ENCODE measurements at regions not wholly inside any gene's neighbourhood (a gene's known extent, or its start where the extent isn't known, plus 50 kb on each side); places are given as distances from the start of the nearest gene placed in this dataset.

- no peak for DNase-seq (ENCODE audit: low read depth)
- TF ChIP-seq CTCF (conservative IDR thresholded peaks at IDR 0.05; ENCODE audit: low read depth, low read length): no peak
- H3K4me3 ChIP-seq (ENCODE audit: low read depth, low read length): no peak overlapping the region
Observed at GRCh38 chr3:117745516-117745915, 1035.9 kb downstream of the TUSC7 start.

- no peak for TF ChIP-seq CTCF (conservative IDR thresholded peaks at IDR 0.05; ENCODE audit: low read depth, low read length)
- H3K4me3 ChIP-seq (ENCODE audit: low read depth, low read length): no peak overlapping the region
- DNase-seq (ENCODE audit: low read depth): no peak
Observed at GRCh38 chr3:117746066-117746465, 1036.5 kb downstream of the TUSC7 start.

DNA sequence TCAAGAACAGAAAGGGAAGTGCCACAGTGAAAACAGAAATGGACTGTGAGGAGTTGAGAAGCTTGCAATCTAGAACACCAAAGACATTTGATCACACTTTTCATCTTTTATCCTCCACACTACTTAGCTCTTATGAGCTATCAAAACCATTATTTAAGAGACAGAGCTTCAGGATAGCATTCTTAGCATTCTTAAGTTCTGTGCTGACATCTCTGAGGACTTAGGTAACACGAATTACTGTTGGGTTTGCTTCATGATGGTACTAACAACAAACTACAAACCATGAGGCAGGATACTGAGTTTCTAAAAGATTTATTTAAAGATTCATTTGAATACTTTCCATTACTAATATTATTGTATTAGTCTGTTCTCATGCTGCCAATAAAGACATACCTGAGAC lies 1038.6 kb downstream of the TUSC7 start:
- H3K4me3 ChIP-seq (ENCODE audit: low read depth, low read length): no peak overlapping the region
- DNase-seq (ENCODE audit: low read depth): peak; percentile 50
- TF ChIP-seq CTCF (conservative IDR thresholded peaks at IDR 0.05; ENCODE audit: low read depth, low read length): no peak

- no peak overlapping the region for H3K4me3 ChIP-seq (ENCODE audit: low read depth, low read length)
- no peak for TF ChIP-seq CTCF (conservative IDR thresholded peaks at IDR 0.05; ENCODE audit: low read depth, low read length)
- no peak for DNase-seq (ENCODE audit: low read depth)
Observed at GRCh38 chr3:117750674-117751269, 1041.2 kb downstream of the TUSC7 start.

DNA sequence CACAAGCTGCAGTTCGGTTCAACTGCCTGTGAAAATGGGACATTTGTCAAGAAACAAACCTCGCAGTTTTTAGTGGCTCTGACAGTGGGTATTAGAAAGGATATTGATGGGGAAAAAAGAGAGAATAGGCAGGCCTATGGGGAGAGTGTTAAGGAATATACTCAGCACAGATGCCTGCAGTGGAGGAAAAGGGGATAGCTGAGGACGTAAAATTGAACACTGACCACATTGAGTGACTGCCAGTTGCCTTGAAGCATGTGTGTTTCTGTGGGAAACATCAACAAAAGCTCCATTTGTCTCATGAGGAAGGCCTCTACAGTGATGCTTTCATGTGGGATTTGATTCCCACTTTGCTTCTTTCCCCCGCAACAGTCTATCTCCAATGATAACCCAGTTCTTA lies 1042.1 kb downstream of the TUSC7 start:
- TF ChIP-seq CTCF (conservative IDR thresholded peaks at IDR 0.05; ENCODE audit: low read depth, low read length): no peak
- DNase-seq (ENCODE audit: low read depth): no peak
- H3K4me3 ChIP-seq (ENCODE audit: low read depth, low read length): no peak overlapping the region

- no peak for TF ChIP-seq CTCF (conservative IDR thresholded peaks at IDR 0.05; ENCODE audit: low read depth, low read length)
- DNase-seq (ENCODE audit: low read depth): peak; percentile 59
- no peak overlapping the region for H3K4me3 ChIP-seq (ENCODE audit: low read depth, low read length)
Observed at GRCh38 chr3:117752984-117753717, 1043.6 kb downstream of the TUSC7 start.

GRCh38 chr3:117754058-117754457 lies 1044.5 kb downstream of the TUSC7 start:
- TF ChIP-seq CTCF (conservative IDR thresholded peaks at IDR 0.05; ENCODE audit: low read depth, low read length): no peak
- DNase-seq (ENCODE audit: low read depth): no peak

More at GRCh38 chr3:117754058-117754457, 1044.5 kb downstream of the TUSC7 start:
- H3K4me3 ChIP-seq (ENCODE audit: low read depth, low read length): no peak overlapping the region

Measured in choroid plexus epithelial cell (primary cell).